ENCODE measurements at regions not wholly inside any gene's neighbourhood (a gene's known extent, or its start where the extent isn't known, plus 50 kb on each side); places are given as distances from the start of the nearest gene placed in this dataset.

DNA sequence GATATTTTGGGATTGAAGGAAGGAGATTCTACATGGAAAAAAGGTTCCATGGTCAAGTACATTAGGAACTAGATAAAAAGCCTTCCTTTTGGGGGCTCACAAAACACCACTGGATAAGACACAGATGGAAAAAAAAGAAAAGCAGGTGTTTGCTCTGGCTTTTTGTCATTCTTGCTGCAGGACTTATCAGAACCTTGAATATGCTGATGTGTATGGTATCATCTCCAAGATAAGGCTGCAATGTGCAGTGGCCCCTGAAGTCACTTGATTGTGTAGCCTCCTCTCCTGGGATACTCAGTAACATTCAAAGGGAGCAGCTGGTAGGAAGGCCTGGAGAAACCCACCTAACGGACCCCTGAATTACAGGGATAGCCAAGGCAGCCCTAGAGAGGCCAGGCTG, 54.1 kb upstream of the CARD11 start (continued):
- TF ChIP-seq ELF4 (CRISPR knock-in tag; IDR thresholded peaks at IDR 0.05; ENCODE audit: low read depth) = no peak
- TF ChIP-seq, protein P1, sequence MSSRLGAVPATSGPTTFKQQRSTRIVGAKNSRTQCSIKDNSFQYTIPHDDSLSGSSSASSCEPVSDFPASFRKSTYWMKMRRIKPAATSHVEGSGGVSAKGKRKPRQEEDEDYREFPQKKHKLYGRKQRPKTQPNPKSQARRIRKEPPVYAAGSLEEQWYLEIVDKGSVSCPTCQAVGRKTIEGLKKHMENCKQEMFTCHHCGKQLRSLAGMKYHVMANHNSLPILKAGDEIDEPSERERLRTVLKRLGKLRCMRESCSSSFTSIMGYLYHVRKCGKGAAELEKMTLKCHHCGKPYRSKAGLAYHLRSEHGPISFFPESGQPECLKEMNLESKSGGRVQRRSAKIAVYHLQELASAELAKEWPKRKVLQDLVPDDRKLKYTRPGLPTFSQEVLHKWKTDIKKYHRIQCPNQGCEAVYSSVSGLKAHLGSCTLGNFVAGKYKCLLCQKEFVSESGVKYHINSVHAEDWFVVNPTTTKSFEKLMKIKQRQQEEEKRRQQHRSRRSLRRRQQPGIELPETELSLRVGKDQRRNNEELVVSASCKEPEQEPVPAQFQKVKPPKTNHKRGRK (CRISPR knock-in tag; IDR thresholded peaks at IDR 0.05; ENCODE audit: borderline replicate concordance) = no peak
- TF ChIP-seq, protein P2, sequence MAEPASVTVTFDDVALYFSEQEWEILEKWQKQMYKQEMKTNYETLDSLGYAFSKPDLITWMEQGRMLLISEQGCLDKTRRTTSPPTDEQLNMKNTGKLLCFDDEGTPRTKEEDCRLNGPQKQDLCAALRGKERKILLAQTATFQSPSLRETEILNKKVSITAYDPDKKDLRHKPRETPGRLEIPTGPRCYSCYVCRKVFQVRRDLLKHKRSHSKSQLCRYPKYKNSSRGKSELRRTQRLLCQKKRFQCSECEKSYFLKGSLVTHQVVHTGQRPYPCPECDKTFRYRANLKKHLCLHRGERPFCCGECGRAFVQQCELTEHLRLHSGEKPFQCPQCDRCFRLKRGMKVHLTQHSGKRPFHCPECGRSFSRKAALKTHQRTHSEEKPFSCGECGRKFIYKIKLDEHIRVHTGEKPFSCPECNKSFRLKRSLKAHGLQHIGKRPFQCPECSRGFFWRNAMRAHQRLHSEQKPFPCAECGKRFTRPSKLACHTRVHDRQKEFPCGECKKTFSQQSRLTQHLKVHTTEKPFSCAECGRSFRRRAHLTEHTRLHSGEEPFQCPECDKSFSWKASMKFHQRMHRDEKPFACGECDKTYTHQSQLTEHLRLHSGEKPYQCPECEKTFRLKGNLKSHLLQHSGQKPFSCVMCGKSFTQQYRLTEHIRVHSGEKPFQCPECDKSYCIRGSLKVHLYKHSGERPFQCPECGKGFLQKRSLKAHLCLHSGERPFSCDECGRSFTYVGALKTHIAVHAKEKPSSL (CRISPR knock-in tag; conservative IDR thresholded peaks at IDR 0.05) = no peak
- TF ChIP-seq KAT7 (CRISPR knock-in tag; IDR thresholded peaks at IDR 0.05; ENCODE audit: borderline replicate concordance) = no peak
- TF ChIP-seq PRRX2 (CRISPR knock-in tag; IDR thresholded peaks at IDR 0.05) = no peak
- no peak for TF ChIP-seq JUN (CRISPR knock-in tag; IDR thresholded peaks at IDR 0.05)

DNA sequence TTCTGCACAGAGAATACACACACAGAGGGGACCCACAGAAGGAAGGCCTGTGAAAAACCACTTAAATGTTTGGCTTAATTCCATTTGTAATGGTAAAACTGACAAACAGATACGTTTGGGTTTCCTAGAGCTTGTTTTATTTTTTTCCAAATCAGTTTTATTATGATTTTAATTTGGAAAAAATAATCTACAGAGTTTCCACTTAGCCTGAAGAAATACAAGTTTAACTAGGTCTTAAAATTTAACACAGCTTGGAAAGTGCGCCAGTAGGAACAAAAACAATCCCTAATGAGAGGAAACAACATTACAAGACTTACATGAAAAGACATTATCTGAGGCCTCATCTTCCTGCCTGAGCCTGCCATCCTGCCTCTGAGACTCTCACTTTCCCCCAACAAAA, 58.5 kb upstream of the CARD11 start:
- POLR2A ChIA-PET = no interaction called here
- DNase-seq (ENCODE audit: low spot score) (no peak), ATAC-seq (no peak)
- Mint-ChIP-seq H3K27me3 (ENCODE audit: low read depth) (no peaks in the 10 kb centered on the region; the same call in 1 of the 2 replicates), H3K27ac (no peak overlapping the region), H3K4me3 (no peak overlapping the region), H3K36me3 (no peaks in the 10 kb centered on the region), H3K4me1 (0 out of 2 replicates have a peak, but pooled peaks cover 3% of the 10 kb centered on the region), H3K9me3 (peaks cover 3% of the 10 kb centered on the region; the same call in 1 of the 2 replicates)
- CTCF ChIA-PET = interaction anchor here (0.5 to 2.7 kb wide), 4 partner anchors 13 to 180 kb away, joined by 3 to 7 read pairs (median 4); no protein-coding TSS in a partner anchor
- TF ChIP-seq SMAD4 (CRISPR knock-in tag; IDR thresholded peaks at IDR 0.05) (no peak), GRHL2 (CRISPR knock-in tag; IDR thresholded peaks at IDR 0.05; ENCODE audit: insufficient replicate concordance, severe bottlenecking) (no peak)

DNA sequence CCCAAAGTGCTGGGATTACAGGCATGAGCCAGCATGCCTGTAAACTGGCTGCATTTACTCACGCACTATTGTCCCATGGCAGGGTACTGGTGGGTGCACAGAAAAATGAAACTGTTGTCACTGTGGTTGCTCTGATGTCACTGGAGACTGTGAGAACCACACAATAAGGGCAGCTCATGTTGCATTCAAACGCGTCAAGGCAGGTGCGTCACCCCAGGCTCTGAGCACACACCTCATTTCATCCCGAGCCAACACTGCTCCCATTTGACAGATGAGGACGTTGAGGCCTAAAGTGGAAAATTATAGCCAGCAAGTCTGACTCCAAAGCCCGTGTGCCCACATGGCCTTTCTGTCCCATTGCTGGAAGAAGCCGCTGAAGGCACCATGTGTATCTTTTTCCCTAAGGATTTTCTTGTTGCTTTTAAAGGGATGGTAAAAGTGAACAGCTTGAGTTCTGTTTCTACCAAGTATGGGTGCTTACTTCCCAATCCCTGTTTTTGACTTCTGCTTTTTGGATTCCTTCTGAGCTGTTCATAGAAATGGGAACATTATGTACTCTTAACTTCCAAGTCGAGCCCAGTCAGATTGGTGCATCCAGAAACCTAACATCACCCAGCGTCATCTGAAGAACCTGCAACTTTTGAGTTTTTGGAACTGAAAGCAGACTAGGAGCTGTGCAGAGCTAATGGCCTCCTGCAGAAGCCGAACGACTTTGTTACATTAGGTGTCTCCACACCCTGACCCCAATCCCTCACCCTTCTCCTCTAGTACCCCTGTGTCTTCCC, 60.1 kb upstream of the CARD11 start:
- Mint-ChIP-seq H3K9me3 (no peaks in the 10 kb centered on the region), H3K36me3 (no peaks in the 10 kb centered on the region), H3K27ac (no peak overlapping the region), H3K4me1 (0 out of 2 replicates have a peak, but pooled peaks cover 3% of the 10 kb centered on the region), H3K4me3 (no peak overlapping the region), H3K27me3 (ENCODE audit: low read depth) (no peaks in the 10 kb centered on the region; the same call in 1 of the 2 replicates)
- ATAC-seq (no peak), DNase-seq (ENCODE audit: low spot score) (no peak)
- CTCF ChIA-PET = no interaction called here
- POLR2A ChIA-PET = interaction anchor here (0.6 kb wide), 1 partner anchor 1563 kb away, joined by 4 read pairs; no protein-coding TSS in a partner anchor
- TF ChIP-seq RORB (CRISPR knock-in tag; IDR thresholded peaks at IDR 0.05) (no peak), GTF2I (CRISPR knock-in tag; conservative IDR thresholded peaks at IDR 0.05) (no peak), IRF2 (CRISPR knock-in tag; IDR thresholded peaks at IDR 0.05; ENCODE audit: borderline replicate concordance, low read depth) (no peak), GRHL2 (CRISPR knock-in tag; IDR thresholded peaks at IDR 0.05; ENCODE audit: insufficient replicate concordance, severe bottlenecking) (no peak), SP1 (CRISPR knock-in tag; conservative IDR thresholded peaks at IDR 0.05) (no peak), NR1H2 (CRISPR knock-in tag; IDR thresholded peaks at IDR 0.05) (no peak)
- TF ChIP-seq, protein P3, sequence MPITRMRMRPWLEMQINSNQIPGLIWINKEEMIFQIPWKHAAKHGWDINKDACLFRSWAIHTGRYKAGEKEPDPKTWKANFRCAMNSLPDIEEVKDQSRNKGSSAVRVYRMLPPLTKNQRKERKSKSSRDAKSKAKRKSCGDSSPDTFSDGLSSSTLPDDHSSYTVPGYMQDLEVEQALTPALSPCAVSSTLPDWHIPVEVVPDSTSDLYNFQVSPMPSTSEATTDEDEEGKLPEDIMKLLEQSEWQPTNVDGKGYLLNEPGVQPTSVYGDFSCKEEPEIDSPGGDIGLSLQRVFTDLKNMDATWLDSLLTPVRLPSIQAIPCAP (CRISPR knock-in tag; IDR thresholded peaks at IDR 0.05) = no peak
- TF ChIP-seq, protein P4, sequence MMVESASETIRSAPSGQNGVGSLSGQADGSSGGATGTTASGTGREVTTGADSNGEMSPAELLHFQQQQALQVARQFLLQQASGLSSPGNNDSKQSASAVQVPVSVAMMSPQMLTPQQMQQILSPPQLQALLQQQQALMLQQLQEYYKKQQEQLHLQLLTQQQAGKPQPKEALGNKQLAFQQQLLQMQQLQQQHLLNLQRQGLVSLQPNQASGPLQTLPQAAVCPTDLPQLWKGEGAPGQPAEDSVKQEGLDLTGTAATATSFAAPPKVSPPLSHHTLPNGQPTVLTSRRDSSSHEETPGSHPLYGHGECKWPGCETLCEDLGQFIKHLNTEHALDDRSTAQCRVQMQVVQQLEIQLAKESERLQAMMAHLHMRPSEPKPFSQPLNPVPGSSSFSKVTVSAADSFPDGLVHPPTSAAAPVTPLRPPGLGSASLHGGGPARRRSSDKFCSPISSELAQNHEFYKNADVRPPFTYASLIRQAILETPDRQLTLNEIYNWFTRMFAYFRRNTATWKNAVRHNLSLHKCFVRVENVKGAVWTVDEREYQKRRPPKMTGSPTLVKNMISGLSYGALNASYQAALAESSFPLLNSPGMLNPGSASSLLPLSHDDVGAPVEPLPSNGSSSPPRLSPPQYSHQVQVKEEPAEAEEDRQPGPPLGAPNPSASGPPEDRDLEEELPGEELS (CRISPR knock-in tag; IDR thresholded peaks at IDR 0.05) = no peak
- TF ChIP-seq, protein P5, sequence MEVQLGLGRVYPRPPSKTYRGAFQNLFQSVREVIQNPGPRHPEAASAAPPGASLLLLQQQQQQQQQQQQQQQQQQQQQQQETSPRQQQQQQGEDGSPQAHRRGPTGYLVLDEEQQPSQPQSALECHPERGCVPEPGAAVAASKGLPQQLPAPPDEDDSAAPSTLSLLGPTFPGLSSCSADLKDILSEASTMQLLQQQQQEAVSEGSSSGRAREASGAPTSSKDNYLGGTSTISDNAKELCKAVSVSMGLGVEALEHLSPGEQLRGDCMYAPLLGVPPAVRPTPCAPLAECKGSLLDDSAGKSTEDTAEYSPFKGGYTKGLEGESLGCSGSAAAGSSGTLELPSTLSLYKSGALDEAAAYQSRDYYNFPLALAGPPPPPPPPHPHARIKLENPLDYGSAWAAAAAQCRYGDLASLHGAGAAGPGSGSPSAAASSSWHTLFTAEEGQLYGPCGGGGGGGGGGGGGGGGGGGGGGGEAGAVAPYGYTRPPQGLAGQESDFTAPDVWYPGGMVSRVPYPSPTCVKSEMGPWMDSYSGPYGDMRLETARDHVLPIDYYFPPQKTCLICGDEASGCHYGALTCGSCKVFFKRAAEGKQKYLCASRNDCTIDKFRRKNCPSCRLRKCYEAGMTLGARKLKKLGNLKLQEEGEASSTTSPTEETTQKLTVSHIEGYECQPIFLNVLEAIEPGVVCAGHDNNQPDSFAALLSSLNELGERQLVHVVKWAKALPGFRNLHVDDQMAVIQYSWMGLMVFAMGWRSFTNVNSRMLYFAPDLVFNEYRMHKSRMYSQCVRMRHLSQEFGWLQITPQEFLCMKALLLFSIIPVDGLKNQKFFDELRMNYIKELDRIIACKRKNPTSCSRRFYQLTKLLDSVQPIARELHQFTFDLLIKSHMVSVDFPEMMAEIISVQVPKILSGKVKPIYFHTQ (CRISPR knock-in tag; IDR thresholded peaks at IDR 0.05) = no peak
- TF ChIP-seq, protein P6, sequence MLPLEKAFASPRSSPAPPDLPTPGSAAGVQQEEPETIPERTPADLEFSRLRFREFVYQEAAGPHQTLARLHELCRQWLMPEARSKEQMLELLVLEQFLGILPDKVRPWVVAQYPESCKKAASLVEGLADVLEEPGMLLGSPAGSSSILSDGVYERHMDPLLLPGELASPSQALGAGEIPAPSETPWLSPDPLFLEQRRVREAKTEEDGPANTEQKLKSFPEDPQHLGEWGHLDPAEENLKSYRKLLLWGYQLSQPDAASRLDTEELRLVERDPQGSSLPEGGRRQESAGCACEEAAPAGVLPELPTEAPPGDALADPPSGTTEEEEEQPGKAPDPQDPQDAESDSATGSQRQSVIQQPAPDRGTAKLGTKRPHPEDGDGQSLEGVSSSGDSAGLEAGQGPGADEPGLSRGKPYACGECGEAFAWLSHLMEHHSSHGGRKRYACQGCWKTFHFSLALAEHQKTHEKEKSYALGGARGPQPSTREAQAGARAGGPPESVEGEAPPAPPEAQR (CRISPR knock-in tag; IDR thresholded peaks at IDR 0.05) = no peak

Measured in WTC11 (cell line).